Suppressor macrophage treated with lipopolysaccharide for 4 hours (primary cell): ENCODE measurements at regions not wholly inside any gene's neighbourhood (a gene's known extent, or its start where the extent isn't known, plus 50 kb on each side); places are given as distances from the start of the nearest gene placed in this dataset.

Experiments used
- DNase-seq: peaks from one replicate; pipeline ENCODE4 v3.0.0-alpha.2; 2020

DNA sequence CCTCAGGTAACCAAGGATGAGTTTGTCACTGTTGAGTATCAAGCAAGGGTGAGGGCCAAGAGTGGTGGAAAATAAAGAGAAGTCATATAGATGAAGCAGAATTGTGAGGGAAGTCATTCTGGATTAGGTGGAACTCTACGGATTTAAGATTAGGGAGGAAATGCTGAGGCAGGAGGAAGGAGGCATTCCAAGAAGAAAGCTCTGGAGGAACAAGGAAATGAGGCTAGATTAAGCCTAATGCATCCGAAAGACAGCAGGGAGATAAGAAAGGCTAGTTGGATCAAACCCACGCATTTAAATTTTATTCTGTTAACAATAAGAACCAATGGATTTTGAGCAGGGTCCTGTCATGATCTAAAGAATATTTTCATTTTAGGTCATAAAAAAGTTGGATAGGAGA, 681.2 kb downstream of the EPHA4 start:
- DNase-seq: no peak

DNA sequence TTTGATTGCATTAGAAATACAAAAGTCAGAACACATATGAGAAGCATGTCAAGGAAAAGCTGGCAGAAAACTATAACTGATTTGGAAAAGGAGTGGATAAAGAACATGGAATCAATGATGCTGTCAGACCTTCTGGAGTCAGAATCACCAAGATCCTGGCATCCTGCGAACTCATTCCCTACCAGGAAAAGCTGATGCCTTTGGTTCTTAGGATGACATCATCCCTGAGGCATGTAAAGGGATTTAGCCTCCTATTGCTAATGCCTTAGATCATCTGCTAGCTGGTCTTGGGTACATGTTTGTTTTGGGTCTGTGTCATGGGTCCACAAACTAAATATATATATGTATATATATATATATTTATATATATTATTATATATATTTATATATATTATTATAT, 680.7 kb downstream of the EPHA4 start:
- DNase-seq: no peak

DNA sequence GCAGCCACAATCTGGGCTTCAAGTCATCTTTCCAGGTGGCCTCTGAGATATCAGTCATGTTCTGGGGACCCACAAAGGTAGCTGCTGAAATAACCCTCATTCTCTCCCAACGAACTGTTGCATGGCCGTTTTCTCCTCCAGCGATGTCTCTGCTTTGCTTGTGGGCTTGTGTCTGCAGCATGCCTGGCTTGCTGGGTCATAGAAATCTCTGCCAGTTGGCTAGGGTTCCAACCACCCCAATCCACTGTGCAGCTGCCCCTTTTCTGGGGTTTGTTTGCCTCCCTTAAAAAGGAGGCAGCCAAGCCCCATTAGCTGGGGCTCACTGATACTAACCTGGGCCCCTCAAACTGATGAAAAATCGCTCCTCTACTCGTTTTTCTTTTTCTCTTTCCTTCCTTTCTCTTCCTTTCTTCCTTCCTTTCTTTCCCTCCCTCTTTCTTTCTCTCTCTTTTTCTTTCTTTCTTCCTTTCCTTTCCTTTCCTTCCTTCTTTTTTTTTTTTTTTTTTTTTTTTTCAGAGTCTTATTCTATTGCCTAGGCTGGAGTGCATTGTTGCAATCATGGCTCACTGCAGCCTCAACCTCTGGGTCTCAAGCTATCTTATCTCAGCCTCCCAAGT, 680.0 kb downstream of the EPHA4 start:
- no peak for DNase-seq

DNA sequence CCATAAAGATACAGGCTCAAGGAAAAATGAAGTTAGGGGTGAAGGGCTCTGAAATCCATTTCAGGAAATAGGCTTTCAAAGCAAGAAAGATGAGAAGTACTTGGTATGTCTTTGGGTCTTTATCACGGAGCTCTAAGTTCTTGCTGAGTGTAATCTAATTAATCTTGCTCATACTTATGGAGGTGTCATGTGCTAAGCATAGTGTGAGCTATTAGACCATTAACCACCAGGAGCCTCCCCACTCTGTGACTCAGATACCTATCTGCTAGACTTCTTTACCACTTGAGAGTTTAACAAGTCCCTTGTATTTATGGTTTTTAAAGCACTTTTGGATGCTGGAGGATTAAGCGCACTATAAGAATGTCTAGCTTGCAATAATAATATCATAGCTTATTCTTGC, 678.7 kb downstream of the EPHA4 start:
- DNase-seq: no peak

DNA sequence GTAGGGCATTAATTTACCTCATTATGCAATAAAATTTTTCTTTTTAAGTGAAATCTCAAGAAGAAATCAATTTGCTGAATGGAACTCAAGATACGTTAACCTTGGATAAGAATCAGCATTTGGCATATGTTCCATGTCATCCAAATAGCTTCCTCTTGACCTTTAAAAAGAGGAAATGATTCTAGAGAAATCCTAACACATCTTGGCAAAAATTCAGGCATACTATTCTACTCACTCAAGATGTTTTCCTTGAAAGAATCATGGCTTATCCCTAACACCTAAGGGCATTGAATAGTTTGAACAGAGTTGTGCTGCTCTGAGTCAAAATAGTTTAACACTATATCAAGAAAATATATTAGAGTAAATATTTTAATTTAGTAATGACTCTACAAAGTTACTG, 678.0 kb downstream of the EPHA4 start:
- peak; percentile 1 for DNase-seq

DNA sequence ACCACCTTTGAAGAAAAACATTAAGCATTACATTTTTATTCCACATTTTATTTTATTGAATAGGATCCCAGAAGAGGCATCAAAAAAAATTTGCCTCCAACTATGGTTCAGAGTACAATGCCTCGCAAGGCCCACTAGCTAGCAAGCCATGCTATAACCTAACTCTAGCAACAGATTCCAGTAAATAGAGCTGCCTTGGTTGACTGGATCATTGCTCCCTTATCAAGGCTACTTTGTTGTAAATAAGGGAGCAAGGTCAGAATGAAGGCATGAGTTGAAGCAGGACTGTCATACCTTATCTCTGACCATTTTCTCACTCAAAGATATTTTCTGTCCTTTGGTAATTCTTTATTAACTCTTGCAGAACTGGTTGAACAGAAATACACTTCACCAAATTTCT, 672.6 kb downstream of the EPHA4 start:
- no peak for DNase-seq

DNA sequence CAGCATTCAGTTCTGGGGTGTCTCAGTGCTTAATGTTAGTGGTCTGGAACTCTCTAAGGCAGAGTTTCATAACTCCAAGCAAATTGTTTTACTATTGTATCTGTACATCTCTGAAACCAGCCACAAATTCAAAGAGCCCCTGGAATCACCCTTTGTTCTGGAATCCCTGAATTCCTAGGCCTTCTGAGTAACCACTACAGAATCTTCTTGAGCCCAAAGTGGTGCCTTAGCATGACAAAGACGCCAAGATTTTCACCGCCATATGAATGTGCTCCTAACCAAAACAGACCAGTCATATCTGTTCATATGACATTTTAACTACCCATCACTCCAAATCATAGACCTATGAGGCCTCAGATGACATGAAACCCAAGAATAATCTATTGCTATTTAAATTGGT, 668.1 kb downstream of the EPHA4 start:
- DNase-seq: no peak

DNA sequence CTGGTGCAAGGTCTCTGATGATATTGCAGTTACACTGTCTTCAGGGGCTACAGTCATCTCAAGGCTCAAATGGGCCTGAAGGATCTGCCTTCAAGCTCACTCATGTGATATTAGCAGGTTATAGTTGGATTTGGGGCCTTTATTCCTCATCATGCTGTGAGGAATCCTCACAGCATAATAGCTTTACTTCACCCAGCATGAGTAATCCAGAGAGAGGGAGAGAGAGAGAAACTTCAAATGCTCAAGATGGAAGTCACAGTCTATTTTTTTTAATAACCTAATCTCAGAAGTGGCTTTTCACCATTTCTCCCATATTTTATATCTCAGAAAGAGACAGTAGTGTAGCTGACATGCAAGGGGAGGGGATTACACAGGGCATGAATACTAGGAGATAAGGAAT, 658.7 kb downstream of the EPHA4 start:
- no peak for DNase-seq

DNA sequence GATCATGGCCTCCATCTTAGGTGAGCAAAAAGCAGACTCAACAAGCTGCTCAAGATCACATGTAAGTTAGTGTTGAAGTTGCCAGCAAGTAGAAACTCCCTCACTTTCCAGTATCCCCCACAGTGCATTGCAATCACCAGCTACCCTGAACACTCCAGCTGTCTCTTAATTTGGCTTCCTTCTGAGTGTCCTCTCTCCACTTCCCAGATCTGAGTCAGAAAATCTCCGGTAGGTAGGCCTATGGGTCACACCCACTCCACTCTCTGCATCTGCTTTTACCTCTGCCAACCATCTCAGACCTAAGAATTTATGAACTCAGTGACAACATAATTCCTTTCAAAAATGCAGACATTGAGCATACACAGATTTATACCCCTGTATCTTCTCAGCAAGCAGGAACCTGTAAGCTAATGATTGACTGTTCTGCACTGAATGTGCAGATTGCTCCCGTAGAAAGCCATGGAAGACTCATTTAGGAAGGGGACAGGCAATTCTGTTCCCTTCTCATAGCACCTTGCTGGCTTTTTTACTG, 656.9 kb downstream of the EPHA4 start:
- no peak for DNase-seq

DNA sequence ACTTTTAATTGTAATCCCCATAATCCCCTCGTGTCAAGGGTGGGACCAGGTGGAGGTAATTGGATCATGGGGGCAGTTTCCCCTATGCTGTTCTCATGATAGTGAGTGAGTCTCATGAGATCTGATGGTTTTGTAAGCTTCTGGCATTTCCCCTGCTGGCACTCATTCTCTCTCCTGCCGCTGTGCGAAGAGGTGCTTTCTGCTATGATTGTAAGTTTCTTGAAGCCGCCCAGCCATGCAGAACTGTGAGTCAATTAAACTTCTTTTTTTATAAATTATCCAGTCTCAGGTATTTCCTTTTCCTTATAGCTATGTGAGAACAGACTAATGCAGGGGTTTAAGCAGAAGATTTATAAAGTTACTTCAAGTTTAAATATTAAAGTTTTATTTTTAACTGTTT, 655.2 kb downstream of the EPHA4 start:
- no peak for DNase-seq

DNA sequence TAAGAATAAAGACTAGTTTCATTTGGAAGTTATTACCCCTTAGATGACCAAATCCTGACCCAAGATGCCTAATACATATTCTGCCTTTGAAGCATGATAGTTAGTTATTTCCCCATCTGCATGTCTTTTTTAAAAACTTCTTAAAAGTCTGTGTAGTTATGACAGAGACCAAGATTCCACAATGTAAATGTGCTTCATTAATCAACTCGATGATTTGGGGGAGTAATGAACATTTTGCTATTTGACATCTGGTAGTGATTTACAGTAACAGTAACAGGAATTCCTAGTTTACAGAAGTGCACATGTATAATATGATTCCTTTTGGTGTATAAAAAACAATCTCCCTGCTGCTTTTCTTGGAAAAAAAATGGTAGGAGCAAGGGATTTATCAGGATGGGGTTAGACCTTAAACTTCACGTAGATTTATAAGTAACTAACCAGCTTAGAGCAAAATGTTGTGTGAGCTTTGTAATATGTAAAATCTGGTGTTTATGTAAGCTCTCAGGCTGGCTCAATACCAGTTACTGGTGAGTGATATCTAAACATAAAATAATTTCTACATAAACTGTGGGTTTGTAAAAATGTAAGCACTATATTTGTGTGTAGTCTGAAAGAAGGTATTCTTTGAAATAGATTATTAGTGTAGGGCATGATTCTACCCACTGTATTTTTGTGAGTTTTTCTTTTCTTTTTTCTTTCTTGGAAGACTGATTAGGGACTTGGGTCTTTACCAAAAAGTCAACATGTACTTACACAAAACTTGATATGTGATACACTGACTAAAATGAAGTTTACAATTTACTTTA, 641.6 kb downstream of the EPHA4 start:
- no peak for DNase-seq

DNA sequence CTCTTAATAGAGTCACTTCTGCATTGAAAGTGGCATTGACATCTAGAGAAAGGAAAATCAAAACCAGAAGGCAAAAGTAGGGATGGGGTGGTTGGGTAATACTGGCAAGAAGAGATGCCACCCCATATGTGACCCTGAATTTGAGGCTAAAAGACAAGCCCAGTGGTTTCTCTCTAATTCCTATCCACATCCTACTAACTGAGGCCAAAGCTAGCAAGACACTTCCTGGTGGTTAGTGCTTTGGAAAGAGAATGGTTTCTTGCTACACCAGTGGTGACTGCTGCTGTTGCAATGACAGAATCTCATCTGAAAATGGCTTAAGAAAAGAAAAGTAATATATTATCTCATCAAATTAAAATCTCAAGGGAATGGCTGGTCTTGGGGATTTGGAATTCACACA, 640.6 kb downstream of the EPHA4 start:
- DNase-seq: no peak

DNA sequence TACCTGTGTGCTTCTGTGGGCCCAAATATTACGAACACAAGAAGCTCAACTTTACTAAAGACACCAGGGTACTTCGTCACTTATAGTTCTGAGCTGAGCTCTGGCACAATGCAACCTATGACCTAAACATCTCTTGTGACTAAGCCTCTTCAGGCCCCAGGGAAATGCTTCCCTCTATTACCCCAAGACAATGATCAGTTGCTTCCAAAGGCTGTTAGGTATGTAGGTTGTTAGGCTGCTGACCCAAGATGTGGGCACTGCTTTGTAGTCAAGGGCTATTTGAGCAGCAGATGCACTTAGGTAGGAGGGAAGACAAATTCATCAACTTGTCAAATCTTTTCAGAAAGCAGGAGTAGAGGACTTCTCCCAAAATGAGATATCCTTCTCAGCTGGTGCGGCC, 640.1 kb downstream of the EPHA4 start:
- DNase-seq: no peak

DNA sequence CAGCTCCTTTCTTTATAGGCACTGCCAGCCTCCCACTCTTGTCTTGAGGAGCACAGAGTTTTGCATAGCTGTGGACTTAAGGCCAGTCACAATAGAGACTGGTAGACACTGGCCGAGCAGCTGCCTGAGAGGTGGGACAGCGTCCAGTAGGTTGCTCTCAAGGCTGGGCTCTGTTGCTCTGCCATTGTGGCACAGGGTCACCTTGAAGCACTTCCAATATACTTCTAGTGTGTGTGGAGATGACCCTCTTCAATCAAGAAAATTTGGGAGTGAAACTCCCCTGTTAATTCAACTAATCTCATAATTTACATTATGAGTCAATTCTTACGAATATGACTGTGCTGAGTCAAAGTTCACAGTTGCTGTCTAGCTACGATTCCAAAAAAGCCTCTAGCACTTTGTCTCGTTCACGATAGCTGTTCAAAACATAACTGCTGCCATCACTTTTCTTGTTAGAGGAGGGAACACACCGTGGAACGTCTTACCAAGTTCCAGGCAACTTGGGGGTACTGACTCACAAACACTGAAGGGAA, 636.2 kb downstream of the EPHA4 start:
- DNase-seq: no peak

DNA sequence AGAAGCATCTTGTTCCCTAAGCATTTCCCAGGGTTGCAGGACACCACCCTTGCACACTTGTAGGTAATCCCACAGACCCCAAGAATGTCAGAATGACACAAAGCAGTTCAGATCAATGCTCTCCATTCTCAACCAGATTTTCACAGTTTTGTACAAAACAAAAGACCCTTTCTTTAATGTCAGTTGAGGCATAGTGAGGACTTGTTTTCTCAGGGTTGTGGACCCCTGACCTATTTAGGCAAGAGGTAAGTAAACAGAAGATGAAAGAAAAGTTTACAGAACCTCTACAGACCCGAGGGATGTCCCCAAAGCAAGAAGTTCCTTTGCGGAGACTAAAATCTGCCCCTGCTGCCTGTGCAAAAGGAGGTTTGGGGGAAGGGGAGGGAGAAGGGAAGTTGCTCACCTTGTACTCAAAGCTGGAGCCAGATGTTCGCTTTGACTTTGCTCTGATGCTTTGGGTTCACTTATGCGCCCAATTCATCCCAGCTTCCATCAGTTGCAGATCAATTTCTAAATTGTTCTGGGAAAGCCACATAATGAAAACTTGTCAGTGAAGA, 635.4 kb downstream of the EPHA4 start:
- DNase-seq: no peak

DNA sequence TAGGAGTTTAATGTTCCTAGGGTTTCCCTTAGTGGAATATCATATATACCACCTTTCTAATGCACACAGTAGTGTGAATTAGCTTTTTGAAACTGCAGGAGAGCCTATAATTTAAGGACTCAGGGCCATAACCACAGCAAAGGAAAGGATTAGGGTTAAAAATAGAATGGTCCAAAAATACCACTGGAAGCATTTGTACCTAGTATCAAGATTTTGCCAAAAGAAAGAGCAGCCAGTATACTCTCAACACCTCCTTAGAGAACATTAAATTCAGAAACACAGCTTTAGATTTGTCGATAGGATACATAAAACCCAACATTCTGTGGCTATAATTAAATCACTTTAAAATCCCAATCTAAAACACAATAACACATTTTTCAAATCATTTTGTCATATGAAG, 634.9 kb downstream of the EPHA4 start:
- no peak for DNase-seq

DNA sequence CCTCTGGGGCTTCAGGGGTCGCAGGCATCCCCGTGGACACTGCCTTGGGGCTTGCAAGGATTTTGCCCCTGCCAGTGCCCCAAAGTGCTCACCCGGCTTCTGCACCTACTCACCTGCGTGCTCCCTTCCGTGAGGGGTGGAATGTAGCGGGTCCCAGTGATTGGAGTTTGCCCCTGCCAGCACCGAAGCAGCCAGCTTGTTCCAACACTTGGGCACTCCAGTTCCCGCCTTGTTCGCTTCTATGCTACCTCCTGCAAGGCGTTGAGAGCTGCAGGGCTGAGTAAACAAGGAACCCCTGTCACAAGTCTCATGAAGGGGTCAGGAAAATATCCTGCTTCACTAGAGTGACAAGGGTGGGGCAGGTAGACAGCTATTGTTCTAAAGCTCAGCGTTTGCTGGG, 631.5 kb downstream of the EPHA4 start:
- no peak for DNase-seq

DNA sequence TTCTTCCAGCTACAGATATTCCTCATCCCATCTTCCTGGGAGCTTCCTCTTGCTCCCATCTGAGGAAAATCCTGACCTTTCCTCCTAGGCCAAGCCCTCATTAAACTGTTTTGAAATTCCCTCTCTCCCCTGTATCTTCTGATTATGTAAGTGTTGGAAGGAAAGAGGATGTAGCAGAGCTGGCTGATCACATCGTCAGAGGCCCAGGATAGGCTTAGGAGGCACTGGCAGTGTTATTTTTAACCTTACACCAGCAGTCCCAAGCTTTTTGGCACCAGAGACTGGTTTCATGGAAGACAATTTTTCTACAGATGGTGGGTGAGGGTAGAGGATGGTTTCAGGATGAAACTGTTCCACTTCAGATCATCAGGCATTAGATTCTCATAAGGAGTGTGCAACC, 630.4 kb downstream of the EPHA4 start:
- no peak for DNase-seq

DNA sequence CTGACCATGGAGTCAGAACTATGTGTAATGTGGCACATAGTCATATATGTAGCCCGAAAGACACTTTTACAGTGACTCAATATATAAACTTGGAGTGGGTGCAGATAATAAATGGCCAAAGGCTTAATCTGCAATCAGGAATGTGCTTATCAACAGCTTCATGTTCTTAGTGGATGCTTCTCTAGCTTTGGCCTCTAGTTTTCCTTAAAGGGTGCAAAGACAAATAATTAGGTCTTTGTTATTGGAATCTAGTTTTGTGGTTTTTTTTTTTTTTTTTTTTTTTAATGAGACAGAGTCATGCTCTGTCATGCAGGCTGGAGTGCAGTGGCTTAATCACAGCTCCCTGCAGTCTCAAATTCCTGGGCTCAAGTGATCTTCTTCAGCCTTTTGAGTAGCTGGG, 625.6 kb downstream of the EPHA4 start:
- no peak for DNase-seq

DNA sequence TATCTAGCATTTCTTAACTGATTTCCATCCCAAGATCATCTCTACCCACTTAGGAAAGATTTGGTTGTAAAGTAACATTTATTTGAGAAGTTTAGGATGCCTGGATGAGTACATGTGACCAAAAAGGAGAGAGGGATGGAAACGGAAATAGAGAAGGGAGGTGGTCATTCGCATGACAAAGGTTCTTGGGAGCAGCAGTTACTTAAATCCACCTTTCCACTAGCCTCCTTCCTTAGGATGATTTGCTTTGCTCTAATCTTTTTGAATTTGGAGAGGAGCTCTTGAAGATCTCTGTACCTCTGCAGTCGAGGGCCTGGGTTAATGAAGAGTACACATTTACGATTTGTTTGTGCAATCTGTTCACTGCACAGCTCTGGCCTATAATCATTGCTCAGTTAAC, 623.5 kb downstream of the EPHA4 start:
- no peak for DNase-seq

DNA sequence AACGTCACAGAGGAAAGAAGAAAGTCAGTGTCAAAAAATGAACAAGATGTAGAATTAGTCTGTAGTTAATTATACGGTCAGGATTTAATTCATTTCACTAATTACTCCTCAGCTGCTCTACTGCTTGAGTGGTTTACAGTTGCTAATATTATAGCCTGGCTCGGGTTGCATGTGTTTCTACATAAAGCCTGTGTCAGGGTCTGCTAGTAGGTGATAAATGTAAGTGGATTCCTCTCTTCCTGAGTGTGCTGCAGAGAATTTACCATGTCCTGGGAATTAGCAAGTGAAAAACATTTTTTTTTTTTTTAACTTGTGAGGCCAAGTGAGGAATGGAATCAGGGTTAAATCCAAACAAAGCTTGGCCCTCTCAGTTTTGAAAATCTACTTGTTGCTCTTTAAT, 622.6 kb downstream of the EPHA4 start:
- DNase-seq: no peak

DNA sequence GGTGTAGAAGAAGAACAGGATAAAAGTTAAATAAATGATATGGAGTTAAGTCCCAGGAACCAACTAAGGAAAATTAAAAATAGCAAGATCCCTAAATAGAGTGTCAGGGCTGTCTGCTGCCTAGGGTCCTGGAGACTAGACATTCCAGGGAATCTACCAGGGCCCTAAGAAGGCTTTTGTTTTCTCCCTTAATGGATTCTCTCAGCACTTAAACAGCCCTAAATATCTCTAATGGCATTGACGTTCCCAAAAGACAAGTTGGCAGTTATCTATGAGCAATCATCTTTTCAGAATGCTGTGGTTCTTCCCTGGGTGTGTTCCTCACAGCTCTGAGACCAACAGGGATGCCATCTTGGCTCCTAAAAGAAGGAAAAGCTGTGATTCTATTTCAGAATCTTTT, 616.3 kb downstream of the EPHA4 start:
- DNase-seq: no peak

DNA sequence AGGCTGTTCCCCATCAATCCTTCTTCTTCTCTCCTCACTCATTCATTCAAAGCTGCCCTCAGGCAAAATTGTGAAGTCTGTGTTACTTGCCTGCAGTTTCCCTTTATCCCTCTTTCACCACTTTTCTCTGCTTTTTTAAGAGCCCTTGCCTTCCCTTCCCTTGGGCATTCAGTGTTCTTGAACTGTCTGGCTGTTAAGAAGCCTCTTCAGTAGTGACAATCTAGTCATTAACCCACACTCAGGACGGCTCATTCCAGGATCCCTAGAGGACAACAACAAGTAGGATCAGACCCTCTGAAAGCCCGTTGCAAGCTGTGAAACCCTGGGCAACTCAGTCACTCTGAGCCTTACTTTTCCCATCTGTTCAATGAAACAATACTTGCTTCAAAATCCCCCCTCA, 615.7 kb downstream of the EPHA4 start:
- no peak for DNase-seq

DNA sequence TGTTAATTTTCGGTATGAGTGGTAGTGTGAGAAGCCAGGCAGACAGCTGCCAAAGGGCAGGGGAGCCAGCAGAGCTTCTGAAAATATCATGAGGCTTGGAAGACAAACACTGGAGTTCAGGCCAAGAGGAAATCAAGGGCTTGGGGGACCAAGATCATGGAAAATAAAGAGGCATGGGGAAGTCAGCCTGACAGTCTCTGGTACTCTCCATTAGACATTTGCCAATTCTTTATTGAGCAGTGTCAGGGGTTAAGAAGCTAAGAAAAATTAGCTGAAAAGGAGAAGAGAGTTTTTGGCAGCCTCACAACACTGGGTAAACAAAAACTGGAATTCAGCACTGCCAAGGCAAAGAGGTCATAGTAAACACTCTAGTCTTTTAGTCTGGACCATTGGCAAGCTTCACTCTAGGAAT, 612.7 kb downstream of the EPHA4 start:
- no peak for DNase-seq
